Activated CD8-positive, alpha-beta memory T cell treated with anti-CD3 and anti-CD28 coated beads for 36 hours (primary cell): ENCODE measurements at regions not wholly inside any gene's neighbourhood (a gene's known extent, or its start where the extent isn't known, plus 50 kb on each side); places are given as distances from the start of the nearest gene placed in this dataset.

Experiments
- CTCF ChIA-PET: fragments of 350-600 bp; sonication (Branson Sonifier 250); formaldehyde crosslinking; loops from one replicate; lab custom pipeline; 2021; ENCODE audit warnings: antibody characterized with exemption; lab: Charles Lee
- POLR2A ChIA-PET: fragments of 350-600 bp; sonication (Branson Sonifier 250); formaldehyde crosslinking; loops from one replicate; lab custom pipeline; 2021; ENCODE audit warnings: antibody characterized with exemption; lab: Charles Lee

DNA sequence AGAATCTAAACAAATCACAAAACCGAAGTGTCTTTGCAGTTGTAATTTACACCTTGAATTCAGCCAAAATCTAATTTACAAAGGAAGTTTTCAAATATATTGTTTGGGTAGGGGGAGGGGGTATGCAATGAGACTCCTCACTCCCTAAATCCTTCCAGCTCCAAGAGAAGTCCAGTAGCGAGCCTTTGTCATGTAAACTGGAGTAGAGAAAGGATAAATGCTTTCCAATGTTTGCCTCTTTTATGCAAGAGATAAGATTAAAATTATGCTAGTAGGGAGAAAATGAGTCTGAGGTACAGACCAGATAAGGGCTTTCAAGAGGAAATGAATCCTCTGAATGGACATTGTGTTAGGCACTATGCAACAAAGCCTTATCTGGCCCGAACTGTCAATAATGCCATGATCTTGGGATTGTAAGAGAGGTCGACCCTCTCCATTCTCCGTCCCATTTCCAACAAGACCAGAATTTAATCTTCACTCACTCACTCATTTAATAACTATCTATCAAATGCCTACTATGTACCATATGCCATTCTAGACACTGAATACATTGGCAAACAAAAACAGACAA, 199.2 kb downstream of the LACC1 start:
- POLR2A ChIA-PET: no interaction called here
- CTCF ChIA-PET: no interaction called here

DNA sequence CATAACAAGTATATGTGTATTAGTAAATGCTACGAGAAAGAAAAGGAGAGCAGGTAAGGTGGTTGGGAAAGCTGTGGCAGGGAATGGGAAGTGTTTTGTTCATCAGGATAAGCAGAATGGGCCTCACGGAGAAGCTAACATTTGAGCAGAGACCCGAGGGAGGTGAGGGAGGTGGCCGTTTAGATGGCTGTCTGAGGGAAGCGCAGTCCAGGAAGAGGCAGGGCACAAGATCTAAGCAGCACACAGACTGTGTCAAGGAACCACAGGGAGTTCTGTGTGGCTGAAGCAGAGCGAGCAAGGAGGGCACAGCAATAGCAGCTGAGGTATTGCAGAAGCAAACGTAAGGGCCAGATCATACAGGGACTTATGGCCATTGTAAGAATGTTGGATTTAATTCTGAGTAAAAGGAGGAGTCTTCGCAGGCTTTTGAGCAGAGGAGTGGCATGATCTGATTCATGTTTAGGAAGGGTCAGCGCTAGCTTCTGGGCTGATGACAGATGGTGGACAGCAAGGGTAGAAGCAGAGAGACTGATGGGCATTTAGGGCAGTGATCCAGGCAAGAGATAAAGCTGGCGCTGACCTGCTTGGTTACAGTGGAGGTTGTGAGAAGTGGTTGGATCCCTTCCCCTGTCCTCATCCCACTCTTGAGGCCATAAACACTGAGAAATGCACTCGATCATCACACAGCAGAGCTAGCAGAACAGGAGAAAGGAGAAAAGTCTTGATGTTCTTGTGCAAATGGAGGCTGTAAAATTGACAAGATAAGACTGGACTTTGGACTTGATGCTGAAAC, 199.9 kb downstream of the LACC1 start:
- ChIA-PET POLR2A (no interaction called here), CTCF (no interaction called here)

DNA sequence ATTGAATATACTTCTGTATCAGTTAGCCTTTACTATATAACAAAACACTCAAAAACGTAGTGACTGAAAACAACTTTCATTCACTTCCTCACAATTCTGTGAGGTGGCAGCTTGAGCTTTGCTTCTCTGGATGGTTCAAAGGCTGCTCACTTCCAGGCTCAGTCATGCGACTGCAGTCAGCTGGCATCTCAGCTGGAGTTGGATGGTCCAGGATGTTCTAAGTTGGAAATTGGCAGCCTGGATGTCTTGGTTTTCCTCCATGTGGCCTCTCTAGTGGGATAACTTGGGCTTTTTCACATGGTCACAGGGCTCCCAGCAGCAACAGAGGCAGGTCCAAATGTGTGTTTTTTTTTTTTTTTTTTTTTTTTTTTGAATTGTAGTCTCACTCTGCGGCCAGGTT, 204.4 kb downstream of the LACC1 start:
- ChIA-PET CTCF (no interaction called here), POLR2A (no interaction called here)

DNA sequence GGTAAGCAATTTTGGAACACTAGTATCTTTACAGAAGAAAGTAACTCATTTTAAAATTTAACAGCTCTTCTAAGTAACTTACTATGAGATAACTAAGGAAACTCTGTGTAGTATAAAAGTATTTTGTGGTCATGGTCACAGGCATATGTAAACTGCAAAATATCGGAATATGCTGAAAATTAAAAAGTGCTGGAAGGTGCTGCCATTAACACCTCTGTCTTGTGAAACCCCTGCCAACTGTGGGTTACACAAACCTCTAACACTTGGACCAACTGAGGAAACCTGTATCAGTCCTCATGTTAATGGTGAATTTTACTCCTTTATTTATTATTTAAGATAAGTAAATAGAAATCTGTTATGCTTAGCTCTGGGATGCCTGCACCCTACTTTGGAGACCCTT, 206.7 kb downstream of the LACC1 start:
- POLR2A ChIA-PET: no interaction called here
- CTCF ChIA-PET: no interaction called here

DNA sequence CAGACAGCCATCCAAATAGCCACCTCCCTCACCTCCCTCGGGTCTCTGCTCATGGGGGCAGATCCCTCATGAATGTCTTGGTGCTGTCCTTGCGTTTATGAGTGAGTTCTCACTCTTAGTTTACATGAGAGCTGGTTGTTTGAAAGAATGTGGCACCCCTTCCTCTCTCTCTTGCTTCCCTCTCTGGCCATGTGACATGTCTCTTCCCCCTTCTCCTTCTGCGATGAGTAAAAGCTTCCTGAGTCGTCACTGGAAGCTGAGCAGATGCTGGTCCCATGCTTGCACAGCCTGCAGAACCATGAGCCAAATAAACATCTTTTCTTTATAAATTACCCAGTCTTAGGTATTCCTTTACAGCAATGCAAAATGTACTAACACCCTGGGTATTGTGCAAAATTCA, 208.7 kb downstream of the LACC1 start:
- POLR2A ChIA-PET: no interaction called here

DNA sequence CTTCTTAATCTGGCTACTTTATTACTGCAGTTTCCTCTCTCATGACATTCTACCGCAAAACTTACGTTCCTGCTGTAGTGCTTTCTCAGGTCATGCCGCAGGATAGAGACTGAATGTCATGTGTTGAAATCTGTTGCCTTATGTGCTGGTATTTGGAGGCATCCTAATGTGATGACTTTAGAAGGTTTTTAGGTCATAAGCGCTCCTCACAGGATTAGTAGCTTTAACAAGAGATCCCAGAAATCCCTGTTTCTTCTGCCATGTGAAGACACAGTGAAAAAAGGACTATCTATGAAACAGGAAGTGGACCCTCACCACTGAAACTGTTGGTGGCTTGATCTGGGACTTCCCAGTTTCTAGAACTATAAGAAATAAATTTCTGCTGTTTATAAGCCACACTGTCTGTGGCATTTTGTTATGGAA, 209.3 kb downstream of the LACC1 start:
- ChIA-PET POLR2A (no interaction called here), CTCF (no interaction called here)

More for the DNA sequence above, 208.7 kb downstream of the LACC1 start:
- CTCF ChIA-PET: no interaction called here

DNA sequence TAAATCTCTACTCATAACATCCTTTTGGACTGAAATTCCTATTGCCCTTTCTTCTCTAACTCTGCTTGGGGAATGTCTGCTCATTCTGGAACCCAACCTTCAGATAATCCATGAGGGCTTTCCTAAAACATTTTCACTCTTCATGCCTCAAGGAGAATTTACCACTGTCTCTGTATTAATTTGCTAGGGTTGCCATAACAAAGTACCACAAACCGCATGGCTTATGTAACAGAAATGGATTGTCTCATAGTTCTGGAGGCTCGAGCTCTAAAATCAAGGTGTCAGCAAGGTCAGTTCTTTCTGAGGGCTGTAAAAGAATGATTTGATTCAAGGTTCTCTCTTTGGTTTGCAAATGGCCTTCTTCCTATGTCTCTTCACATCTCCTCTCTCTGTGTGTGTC, 209.7 kb downstream of the LACC1 start:
- POLR2A ChIA-PET: no interaction called here
- CTCF ChIA-PET: no interaction called here

DNA sequence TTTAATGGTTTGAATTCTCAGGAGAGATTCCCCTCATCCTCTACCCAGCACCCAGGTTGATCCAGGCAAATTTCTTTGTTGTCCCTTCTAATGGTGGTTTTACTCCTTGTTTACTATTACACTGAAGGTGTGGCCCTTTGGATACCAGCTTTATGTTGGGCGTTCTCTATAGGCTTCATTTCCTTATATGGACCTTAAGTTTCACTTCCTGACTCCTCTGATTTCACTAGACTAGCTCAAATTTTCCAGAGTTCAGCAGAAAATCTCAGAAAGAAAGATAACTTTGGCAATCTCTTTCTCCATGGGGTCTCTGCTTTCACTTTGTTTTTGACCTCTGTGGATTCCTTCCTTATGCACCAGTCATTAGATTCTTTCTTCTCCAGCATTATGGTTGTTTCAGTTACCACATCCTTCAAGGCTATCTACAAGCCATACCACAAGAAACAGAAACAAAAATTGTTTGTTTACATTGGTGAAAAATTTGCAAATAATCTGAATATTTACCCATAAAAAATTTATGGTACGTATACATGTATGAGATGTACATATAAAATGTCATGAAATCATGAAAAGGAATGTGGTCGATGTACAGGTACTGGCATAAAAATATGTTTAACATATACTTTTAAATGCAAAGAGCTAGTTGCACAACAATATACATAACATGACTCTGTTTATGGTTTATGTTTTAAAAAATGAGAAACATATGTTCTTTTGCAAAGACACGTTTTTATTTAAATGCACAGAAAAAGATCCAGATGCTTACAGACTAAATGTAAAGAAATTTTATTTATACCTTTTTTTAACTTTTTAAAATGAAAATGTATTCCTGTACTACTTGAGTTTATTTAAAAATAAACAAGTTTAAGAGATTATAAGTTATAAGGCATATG, 212.6 kb downstream of the LACC1 start:
- CTCF ChIA-PET: no interaction called here
- POLR2A ChIA-PET: no interaction called here

DNA sequence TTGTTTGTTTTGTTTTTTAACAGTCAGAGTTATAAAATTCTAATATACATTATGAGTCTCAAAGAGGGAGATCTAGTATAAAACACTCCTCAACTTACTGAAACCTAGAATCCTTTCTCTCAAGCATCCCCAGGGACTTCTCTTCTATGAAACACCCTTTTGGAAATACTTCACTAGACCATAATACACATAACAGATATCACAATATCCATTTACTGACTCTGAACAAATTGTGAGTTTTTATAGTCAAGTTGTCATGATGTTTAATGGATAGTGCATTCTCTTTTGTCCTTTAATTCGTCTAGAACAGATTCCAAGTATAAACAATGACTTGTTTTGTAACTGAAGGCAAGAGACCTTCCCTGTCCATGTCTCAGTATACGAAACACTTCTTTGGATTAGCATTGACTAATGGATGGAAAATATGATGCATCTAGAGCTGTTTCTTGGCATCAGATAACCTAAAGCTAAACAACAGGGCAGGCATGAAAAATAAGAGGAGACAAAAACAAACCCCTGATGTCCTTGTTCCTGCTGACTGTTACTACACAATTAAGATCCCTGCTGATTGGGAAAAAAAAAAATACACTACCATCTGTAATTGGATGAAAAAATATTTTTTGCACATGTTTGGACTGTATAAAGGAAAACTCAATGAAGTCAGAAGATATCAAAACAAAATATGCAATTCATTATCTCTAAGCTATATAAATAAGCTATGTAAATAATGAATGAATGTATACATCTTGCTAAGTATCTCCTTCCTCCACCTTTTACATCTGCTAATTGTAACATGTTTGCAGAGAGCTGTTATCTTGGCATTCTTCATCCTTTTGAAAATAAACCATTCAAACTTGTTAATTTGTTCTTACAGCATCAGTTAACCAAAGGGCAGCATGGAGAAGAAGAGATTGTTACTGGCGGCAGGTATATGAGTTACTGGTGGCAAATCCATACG, 214.2 kb downstream of the LACC1 start:
- ChIA-PET POLR2A (no interaction called here), CTCF (no interaction called here)

DNA sequence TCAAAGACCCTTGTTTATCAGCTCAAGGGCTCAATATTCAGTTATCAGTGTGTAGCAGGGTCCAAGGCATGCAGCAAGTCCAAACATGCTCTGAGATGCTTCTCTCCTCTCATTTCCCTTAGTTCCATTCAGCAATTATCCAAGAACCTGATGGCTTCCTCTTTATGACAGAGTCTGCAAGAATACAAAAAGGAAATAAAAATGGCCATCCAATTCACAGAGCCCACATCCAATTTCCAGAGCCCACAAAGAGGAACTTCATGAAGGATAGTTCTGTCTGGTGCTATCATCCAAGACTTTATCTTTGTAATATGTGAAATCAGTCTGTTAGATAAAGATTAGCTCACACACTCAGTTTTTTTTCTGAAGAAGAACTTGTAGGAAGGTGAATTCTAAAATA, 217.2 kb downstream of the LACC1 start:
- POLR2A ChIA-PET: no interaction called here
- CTCF ChIA-PET: no interaction called here

DNA sequence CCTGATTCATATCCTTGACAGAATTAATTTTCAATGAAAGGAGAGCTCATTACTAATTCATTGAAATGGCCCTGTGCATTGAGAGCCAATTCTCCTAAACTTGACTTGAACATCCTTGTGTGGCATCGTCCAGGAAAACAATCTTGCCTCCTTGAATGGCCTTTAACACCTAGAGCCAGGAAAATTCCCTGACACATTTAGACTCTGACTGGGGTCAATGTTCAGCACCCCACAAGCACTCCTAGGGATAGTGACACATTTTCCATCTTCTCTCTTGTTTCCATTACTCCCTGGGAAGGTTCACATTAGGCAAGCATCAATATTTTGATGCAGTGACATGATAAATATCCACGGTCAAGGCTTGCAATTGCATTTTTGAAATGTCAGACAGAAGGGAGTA, 218.9 kb downstream of the LACC1 start:
- ChIA-PET CTCF (no interaction called here), POLR2A (no interaction called here)

DNA sequence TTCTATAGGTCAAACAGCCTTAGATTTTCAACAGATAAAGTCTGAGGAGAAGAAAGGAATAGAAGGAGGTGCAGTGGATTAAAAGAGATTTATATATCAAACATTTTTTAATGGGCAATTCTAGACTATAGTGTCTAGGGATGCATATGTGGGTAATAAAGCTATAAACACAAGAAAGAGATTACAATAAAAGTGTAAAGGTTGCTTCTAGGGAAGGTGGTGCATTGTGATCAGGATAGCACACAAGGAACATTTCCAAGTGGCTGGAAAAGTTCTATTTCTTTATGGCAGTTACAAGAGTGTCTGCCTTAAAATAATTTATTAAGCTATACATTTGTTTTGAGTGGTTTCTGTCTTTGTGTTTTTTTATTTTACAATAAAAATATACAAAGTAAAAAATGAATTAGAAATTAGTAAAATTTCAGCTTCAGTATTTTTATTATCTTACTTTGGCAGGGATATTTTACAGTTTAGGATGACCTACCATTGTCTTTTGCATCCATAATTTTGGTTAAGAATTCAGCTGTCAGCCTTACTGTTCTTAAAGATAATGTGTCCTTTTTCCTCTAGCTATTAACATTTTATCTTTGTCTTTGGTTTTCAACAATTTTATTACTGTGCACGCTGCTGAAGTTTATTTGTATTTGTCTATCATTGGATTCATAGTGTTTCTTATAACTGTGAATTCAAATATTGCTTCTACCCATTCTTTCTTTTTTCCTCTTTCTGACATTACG, 221.8 kb downstream of the LACC1 start:
- POLR2A ChIA-PET: no interaction called here

DNA sequence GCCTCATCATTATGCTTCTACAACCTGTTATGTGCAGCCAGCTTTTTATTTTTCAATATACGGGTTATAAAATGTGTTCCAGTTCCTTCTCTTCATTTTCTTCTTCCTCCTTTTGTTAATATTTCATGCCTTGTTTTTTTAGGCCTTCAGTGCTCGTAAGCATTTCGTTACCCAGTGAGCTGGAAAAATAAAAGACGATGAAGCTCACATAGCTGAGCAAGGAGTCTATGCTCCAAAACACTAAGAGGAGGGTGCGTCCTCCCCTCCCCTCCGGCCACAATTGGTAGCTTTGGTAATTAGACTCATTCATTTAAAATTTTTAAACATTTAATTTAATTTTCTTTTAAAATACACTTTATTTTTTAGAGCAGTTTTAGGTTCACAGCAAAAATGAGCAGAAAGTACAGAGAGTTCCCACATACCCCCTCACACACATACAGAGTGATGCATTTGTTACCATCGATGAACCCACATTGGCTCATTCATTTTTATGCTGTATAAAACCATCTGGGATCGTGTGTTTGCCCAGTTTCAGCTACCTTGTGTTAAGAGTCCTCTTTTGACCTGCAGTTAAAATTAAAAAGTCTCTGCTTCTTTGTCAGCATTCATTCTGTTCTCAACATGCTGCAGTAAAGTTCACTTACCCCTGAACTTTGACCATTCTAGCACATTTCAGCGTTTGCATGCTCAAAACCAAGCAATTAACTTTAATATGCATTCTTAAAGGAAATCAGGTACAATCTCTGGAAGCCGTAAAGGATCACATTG, 223.9 kb downstream of the LACC1 start:
- CTCF ChIA-PET: no interaction called here
- POLR2A ChIA-PET: no interaction called here

More for the DNA sequence above, 221.8 kb downstream of the LACC1 start:
- CTCF ChIA-PET: no interaction called here

DNA sequence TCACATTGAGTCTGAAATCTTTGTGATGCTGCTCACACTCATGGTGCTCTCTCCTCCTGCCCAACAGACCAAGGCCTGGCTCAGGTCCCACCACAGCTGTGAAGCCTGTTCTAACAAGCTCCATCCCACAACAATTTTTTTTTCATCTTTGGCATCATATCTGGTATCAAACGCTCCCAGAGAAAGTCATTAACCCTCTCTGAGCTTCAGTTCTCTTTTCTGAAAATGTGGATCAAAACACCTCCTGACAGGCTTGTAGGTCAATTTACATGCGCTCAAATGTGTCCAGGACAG, 224.4 kb downstream of the LACC1 start:
- ChIA-PET CTCF (no interaction called here), POLR2A (no interaction called here)

DNA sequence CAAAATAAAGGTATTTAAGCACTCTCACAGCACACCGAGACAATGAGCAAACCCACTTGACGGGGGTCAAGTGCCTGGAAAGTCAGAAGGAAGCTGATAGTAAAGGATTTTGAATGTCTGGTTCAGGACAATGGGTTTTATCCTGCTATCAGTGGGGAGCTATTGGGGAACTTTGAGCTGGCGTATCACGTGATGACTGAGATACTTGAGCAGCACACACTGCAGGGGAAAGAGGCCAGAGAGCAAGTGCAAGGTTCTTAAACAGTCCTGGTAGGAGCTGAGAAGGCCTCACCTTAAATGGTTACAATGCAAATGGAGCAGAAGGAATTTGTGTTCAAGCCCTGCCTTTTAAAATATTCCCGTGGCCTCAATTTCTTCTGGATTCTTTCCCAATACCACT, 225.3 kb downstream of the LACC1 start:
- CTCF ChIA-PET: no interaction called here
- POLR2A ChIA-PET: no interaction called here

DNA sequence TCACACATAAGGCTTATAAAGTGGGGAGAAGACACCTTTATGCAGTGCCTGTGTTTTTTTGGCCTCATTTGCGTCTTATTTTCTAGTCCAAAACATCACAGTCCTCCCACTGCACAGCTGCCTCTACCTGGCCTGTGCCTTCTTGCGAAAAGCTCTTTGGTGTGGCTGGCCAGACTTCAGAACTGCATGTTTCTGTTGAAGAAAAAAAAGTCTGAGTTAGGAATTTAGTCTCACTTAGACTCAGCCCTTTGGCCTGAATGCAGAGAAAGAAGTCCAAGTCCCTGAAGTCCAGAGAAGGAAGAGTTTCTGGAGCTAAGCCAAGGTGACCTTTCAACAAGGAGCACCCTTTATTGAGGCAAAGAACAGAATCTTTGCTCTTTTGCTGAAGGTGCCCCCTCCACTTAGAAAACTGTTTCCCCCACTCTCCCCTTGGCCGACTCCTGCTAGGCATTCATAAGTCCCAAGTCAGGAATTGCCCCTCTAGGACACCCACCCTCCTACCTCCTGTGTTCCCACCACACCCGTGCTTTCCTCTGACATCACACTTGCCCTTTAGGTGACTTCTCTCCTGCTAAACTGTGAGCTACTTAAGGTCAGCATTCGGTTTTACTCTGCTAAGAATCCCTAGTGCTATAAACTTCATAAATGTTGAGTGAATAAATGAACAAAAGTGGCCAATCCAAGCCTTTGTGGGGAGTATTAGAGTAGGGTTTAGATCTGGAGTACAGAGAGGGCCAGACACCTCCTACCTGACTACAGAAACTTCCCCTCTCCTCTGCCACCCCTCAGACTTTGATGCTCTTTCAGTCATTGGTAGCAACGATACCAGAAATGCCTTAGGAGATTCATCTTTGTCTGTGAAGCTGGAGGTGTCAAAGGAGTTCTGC, 226.8 kb downstream of the LACC1 start:
- ChIA-PET CTCF (interaction anchor here (1.1 kb wide), 1 partner anchor 11 kb away, joined by 3 read pairs; no protein-coding TSS in a partner anchor), POLR2A (no interaction called here)
